NCI-H1092 (cell line): ENCODE measurements at regions not wholly inside any gene's neighbourhood (a gene's known extent, or its start where the extent isn't known, plus 50 kb on each side); places are given as distances from the start of the nearest gene placed in this dataset.
"Not testable (repeated sequence)": the region's sequence is repeated elsewhere in the genome, so short reads cannot be mapped to it uniquely, and the experiment has no call there.

Source experiments
- DNase-seq: peaks from one replicate; lab custom pipeline; 2025; lab: John Stamatoyannopoulos, UW

GRCh38 chr11:106497321-106497720 lies 419.9 kb downstream of the AASDHPPT start:
- no peak for DNase-seq

DNA sequence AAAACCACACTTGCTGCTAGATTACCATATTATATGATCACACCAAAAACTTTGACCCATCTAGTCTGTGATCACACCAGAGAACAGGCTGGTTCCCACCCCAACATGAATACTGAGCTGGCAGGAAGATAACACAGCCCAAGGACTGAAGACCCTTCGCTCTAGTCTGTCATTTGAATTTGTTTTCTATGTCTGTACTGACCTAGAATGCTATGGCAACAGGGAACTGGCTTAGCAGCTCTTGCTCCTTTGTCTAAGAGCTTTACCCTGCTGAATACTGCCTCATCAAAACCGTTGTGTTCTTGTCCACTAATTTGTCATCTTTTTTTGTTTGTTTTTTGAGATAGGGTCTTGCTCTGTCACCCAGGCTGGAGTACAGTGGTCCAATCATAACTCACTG lies 420.4 kb downstream of the AASDHPPT start:
- DNase-seq, result no peak

- DNase-seq, result no peak
Measured at GRCh38 chr11:106503901-106504300, 426.4 kb downstream of the AASDHPPT start.

DNA sequence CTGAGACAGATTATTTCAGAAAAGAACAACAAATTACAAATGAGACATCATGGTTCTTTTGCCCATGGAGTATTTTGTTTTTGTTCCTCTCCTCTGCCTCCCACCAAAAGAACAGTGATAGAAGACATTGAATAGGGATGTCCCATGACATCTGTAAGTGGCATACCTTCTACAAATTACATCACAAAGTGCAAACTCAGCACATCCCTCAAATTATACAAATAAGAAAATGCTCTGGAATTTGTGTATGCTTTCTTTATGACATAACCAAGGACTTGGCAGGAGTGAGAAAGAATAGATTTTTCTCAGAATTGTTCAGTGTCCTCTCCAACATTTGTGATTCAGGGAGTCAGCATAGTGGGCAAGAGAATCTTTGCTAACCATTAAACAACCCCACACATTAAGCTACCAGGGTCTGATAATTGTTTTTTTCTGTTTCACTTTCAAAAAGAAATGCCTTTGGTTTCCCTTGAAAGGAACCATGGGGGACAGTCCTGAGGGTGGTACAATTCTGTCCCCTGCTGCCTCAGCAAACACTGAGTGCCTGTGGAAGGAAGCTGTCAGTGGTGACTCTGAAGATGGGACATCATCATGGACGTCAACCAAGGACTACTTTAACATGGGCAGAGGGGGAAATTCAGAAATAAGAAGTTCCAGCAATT lies 430.3 kb downstream of the AASDHPPT start:
- no peak for DNase-seq

DNA sequence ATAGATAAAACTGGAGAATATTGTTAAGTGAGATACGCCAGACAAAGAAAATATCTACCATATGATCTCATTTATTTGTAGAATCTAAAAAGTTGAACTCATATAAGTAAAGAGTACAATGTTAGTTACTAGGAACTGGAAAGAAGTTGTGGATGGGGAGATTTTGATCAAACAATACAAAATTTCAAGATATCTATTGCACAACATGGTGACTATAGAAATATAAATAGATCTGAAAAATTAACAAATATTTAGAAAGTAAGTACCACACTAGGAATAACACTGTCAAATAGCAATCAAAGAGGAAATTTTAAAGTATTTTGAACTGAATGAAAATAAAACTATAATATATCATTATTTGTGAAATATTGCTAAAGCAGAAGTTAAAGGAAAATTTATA lies 437.2 kb downstream of the AASDHPPT start:
- no peak for DNase-seq

- no peak for DNase-seq
Measured at GRCh38 chr11:106517426-106517825, 440.0 kb downstream of the AASDHPPT start.

DNA sequence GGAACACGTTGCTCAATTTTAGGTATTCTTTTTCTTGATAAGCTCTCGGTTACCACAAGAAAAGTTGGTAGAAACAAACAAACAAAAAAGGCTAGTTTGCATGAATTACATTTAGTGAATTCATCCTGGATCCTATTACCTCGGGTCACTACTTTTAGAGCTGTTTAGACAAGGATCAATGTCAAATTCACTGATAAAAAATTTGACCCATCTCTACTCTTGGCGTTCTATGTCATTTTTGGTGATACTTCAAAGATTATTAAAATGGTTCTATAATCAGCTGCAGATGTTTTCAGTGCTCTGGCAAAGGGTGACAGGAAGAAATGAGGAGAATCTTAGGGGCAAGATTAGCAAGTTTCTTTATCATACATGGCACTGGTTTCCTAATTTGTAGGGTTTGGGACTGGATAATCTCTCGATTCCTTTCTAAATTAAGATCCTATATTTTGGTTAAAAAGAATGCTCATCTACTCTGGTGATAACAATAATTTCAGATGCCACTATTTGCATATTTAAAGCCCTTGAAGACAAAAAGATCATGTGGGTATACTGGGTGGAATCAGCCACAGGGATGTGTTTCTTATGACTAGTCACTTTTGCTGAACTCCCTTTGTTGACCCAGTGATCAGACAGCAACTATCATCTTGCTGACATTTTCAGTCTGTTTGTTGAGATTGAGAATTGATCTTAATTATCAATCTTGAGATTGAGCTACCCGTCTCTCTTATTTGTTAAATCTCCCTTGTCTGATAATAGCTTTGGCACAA lies 442.9 kb downstream of the AASDHPPT start:
- DNase-seq, result no peak

DNA sequence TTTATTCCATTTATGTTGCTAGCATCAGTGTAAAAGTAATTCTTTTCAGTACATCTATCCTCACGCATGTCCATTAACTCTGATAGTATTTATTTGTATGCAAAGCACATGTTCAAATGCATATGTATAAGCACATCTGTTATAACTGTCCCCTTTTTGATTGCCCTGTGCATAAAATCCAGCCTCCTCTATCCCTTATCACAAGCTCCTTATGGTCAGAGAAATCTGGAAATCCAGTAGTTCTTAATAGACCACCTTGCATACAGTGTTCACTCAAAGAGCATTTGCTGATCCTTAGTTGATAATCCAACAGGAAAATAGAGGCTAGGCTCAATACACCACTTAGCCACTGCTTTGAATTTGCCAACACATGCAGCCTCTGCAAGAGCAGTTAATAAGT lies 443.5 kb downstream of the AASDHPPT start:
- no peak for DNase-seq

DNA sequence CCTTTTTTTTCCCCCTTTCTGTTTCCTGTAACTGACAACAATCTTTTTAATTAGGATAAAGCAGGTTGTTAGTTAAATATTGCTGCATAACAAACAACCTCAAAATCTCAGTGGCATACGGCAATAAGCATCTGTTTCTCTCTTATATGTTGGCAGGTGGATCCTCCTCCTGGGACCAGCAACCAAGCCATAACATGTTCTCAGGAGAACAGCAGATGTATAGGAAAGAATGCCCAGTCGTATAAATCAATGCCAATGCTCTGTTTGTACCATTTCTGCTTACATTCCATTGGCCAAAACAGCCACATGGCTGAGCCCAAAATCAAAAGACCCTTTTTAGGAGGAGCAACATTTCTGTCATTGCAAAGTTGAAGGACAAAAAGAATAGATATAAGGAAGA lies 445.7 kb downstream of the AASDHPPT start:
- DNase-seq, result no peak

GRCh38 chr11:106523921-106524320 lies 446.5 kb downstream of the AASDHPPT start:
- DNase-seq, result no peak

DNA sequence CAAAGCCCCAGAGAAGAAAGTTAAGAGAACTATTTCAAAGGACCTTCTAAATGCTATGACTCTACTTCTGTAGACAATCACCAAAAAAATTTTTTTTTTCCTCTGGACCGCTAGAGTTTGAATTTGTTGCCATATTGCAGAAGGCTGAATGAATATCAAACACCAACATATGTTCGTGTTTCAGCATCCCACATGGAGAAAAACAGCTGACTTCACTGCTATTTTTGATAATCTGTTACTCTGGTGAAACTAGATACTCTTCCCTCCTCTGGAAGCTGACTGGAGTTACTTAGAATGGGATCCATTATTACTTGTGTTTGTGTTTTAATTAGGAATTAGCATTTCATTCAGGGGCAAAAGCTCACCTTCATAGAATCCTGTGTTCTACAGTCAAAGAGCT lies 447.0 kb downstream of the AASDHPPT start:
- DNase-seq, result no peak

DNA sequence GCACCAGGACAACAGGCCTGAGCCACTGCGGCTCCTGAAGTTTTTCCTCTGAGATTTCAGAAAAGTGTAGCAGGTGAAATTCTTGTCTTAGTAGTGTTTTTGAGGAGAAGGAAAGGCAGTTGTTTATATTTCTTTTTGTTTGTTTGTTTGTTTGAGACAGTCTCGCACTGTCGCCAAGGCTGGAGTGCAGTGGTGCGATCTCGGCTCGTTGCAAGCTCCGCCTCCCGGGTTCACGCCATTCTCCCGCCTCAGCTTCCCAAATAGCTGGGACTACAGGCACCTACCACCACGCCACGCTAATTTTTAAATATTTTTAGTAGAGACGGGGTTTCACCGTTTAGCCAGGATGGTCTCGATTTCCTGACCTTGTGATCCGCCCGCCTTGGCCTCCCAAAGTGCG lies 454.2 kb downstream of the AASDHPPT start:
- not testable (repeated sequence) for DNase-seq

DNA sequence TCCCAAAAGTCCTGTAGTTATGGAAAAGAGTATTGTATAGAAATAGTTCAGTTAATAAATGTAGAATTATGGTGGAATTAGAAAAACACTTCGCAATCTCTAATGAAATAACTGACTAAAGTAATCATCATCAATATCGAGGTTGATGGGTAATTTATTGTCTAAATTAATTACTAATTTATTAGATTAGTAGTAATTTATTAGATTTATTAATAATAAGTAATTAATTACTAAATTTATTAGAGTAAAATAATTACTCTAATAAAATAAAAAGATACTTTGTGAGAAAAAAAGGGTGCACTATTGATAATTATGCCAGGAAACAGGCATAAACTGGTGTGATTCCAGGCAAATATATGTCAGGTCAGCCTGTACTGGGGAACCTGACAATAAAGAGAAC lies 455.6 kb downstream of the AASDHPPT start:
- DNase-seq, result no peak

DNA sequence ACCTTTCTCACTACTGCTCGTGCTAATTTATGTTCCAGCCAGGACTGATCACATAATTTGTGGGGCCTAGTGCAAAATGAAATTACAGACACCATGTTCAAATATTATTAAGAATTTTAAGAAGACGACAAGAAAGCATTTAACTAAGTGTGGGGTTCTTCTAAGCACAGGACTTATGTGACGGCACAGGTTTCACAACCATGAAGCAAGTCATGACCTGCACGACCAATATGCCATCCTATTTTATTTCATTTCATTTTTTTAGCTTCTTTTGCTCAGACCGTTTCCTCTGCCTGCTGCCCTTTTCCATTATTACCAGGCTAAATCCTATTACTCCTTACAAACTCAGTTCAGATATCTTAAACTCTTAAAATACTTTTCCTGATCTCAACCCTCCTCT lies 462.5 kb downstream of the AASDHPPT start:
- no peak for DNase-seq

DNA sequence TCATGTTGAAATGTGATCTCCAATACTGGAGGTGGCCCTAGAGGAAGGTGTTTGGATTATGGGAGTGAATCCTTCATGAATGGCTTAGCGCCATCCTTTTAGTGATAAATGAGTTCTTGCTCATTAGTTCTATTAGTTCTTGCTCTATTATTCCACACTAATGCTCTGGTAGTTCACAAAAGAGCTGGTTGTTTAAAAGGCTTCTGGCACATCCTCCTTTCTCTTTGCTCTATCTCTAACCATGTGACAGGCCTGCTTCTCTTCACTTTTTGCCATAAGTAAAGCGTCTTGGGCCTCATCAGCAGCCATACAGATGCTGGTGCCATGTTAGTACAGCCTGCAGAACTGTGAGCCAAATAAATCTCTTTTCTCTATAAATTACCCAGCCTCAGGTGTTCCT lies 469.9 kb downstream of the GUCY1A2 start:
- no peak for DNase-seq

GRCh38 chr11:106551744-106552673 lies 466.3 kb downstream of the GUCY1A2 start:
- DNase-seq, result no peak

- no peak for DNase-seq
Measured at GRCh38 chr11:106552694-106553203, 465.5 kb downstream of the GUCY1A2 start.

- no peak for DNase-seq
Measured at GRCh38 chr11:106553304-106553703, 465.0 kb downstream of the GUCY1A2 start.

DNA sequence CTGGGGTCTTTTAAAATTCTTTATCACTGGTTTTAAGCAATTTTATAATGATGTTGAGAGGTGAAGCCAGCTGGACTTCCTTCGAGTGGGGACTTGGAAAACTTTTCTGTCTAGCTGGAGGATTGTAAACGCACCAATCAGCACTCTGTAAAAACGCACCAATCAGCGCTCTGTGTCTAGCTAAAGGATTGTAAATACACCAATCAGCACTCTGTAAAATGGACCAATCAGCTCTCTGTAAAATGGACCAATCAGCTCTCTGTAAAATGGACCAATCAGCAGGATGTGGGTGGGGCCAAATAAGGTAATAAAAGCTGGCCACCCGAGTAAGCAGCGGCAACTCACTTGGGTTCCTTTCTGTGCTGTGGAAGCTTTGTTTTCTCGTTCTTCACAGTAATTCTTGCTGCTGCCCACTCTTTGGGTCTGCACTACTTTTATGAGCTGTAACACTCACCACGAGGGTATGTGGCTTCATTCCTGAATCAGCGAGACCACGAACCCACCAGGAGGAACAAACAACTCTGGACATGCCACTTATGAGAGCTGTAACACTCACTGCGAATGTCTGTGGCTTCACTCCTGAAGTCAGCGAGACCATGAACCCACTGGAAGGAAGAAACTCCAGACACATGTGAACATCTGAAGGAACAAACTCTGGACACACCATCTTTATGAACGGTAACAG lies 462.6 kb downstream of the GUCY1A2 start:
- not testable (repeated sequence) for DNase-seq

GRCh38 chr11:106565326-106565725 lies 452.9 kb downstream of the GUCY1A2 start:
- no peak for DNase-seq

DNA sequence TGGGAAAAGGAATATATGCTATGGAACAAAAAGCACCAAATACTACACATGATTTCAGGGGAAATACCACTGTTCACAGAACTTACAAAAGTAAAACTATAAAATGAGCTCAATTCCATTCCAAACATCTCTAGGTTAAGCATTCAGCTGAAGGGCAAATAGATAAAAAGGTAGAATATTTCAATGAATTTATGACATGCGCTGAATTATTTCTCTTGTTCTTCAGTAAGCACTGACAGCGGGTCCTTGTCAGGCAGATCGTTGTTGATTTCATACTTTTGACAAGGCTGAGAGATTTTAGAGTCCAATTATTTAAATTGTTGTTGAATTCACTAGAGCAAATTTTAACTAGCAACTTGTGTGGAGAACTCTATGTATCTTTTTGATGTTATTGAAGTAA lies 449.6 kb downstream of the GUCY1A2 start:
- DNase-seq, result no peak

DNA sequence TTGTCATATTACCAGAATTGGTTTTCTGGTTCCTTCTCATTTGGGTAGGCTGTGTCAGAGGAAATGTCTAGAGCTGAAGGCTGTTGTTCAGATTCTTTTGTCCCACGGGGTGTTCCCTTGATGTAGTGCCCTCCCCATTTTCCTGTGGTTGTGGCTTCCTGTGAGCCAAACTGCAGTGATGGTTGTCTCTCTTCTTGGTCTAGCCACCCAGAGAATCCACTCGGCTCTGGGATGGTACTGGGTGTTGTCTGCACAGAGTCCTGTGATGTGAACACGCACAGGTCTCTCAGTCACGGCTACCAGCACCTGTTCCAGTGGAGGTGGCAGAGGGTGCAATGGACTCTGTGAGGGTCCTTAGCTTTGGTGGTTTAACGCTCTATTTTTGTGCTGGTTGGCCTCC lies 440.9 kb downstream of the GUCY1A2 start:
- not testable (repeated sequence) for DNase-seq
